Endodermal cell (in vitro differentiated cells): ENCODE measurements at regions not wholly inside any gene's neighbourhood (a gene's known extent, or its start where the extent isn't known, plus 50 kb on each side); places are given as distances from the start of the nearest gene placed in this dataset.

Source experiments
- DNase-seq: peaks from one replicate; pipeline ENCODE4 v3.0.0-alpha.2; 2017
- H3K27ac ChIP-seq: 2 replicates; pipeline ENCODE4 v1.5.1; 2013; ENCODE audit warnings: mild to moderate bottlenecking, low read depth, low read length, moderate library complexity
- H3K27me3 ChIP-seq: 2 replicates; pipeline ENCODE4 v1.6.1; 2013; ENCODE audit warnings: mild to moderate bottlenecking, low read length, moderate library complexity; ENCODE audit not compliant: insufficient read depth, control insufficient read depth, poor library complexity, severe bottlenecking
- H3K36me3 ChIP-seq: 2 replicates; pipeline ENCODE4 v1.7.0; 2013; ENCODE audit warnings: mild to moderate bottlenecking, low read length, moderate library complexity; ENCODE audit not compliant: control insufficient read depth, insufficient read depth
- H3K4me1 ChIP-seq: one replicate; pipeline ENCODE4 v1.7.0; 2013; ENCODE audit warnings: low read length; ENCODE audit not compliant: control insufficient read depth, insufficient read depth
- H3K4me3 ChIP-seq: 2 replicates; pipeline ENCODE4 v1.5.1; 2013; ENCODE audit warnings: mild to moderate bottlenecking, low read length, moderate library complexity
- H3K9ac ChIP-seq: 2 replicates; pipeline ENCODE4 v1.6.1; 2013; ENCODE audit warnings: mild to moderate bottlenecking, low read length, moderate library complexity; ENCODE audit not compliant: poor library complexity, severe bottlenecking; ENCODE audit errors: extremely low read depth
- H3K9me3 ChIP-seq: 2 replicates; pipeline ENCODE4 v1.6.1; 2013; ENCODE audit warnings: mild to moderate bottlenecking, low read length, moderate library complexity; ENCODE audit not compliant: control insufficient read depth
- H3K27ac Mint-ChIP-seq: 2 replicates; pipeline ENCODE4 v1.8.0; 2020; ENCODE audit warnings: mixed read lengths
- H3K27me3 Mint-ChIP-seq: 2 replicates; pipeline ENCODE4 v1.8.0; 2021; ENCODE audit warnings: mild to moderate bottlenecking, mixed read lengths; ENCODE audit not compliant: insufficient read depth
- H3K36me3 Mint-ChIP-seq: 2 replicates; pipeline ENCODE4 v1.8.0; 2020; ENCODE audit warnings: low read depth, mixed read lengths
- H3K4me1 Mint-ChIP-seq: 2 replicates; pipeline ENCODE4 v1.8.0; 2020; ENCODE audit warnings: mixed read lengths
- H3K4me3 Mint-ChIP-seq: 2 replicates; pipeline ENCODE4 v1.8.0; 2020; ENCODE audit warnings: mild to moderate bottlenecking, moderate library complexity, mixed read lengths
- H3K9me3 Mint-ChIP-seq: 2 replicates; pipeline ENCODE4 v1.8.0; 2020; ENCODE audit warnings: mild to moderate bottlenecking, mixed read lengths
- WGBS, 2 experiments: methylation state at CpG; one replicate each; pipeline versions ENCODE4 v1.1.5 to v1.1.7; 2013; ENCODE audit warnings: missing lambda C conversion rate in 2 of 2, mixed read lengths in 1 of 2; ENCODE audit not compliant: insufficient coverage in 1 of 2, insufficient read length in 1 of 2; 5-methylcytosine and 5-hydroxymethylcytosine counted together
- TF ChIP-seq, protein P1 (sequence below): fragments of 200-600 bp; sonication (generic); conservative IDR thresholded peaks from 2 replicates; pipeline ENCODE4 v1.5.0; 2021; ENCODE audit warnings: antibody characterized with exemption, mild to moderate bottlenecking

DNA sequence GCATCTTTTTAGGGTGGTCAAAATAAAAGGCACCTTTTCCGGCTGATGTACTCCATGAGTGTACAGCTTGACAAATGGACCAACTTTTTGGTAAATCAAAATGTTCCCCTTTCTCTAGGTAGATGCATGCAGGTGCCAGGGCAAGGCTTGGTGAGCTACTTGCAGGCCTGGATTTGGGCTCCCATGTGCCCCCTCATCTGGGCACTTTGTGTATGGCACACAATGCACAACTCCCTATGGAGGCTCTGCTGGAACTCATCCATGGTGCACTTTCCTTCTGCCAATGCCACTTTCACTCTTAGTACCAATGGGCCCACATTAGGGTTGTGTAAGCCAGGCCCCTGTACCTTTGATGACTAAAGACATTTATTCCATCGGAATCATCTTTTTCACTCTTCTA lies 300.8 kb downstream of the SDHAF3 start:
- no peak overlapping the region for H3K4me3 ChIP-seq
- H3K27ac ChIP-seq: no peak overlapping the region
- H3K4me3 Mint-ChIP-seq: no peak overlapping the region
- peaks cover 7% of the 10 kb centered on the region for H3K9me3 Mint-ChIP-seq
- TF ChIP-seq, protein P1, sequence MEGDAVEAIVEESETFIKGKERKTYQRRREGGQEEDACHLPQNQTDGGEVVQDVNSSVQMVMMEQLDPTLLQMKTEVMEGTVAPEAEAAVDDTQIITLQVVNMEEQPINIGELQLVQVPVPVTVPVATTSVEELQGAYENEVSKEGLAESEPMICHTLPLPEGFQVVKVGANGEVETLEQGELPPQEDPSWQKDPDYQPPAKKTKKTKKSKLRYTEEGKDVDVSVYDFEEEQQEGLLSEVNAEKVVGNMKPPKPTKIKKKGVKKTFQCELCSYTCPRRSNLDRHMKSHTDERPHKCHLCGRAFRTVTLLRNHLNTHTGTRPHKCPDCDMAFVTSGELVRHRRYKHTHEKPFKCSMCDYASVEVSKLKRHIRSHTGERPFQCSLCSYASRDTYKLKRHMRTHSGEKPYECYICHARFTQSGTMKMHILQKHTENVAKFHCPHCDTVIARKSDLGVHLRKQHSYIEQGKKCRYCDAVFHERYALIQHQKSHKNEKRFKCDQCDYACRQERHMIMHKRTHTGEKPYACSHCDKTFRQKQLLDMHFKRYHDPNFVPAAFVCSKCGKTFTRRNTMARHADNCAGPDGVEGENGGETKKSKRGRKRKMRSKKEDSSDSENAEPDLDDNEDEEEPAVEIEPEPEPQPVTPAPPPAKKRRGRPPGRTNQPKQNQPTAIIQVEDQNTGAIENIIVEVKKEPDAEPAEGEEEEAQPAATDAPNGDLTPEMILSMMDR: peak; percentile 56
- H3K27me3 ChIP-seq: no peaks in the 10 kb centered on the region
- H3K9me3 ChIP-seq: peaks cover 4% of the 10 kb centered on the region
- WGBS, 2 experiments: 98 to 100% methylated on average over 1 of the region's 2 CpGs
- H3K4me1 Mint-ChIP-seq: no peaks in the 10 kb centered on the region
- no peak overlapping the region for H3K9ac ChIP-seq
- no peak overlapping the region for H3K27ac Mint-ChIP-seq
- H3K36me3 ChIP-seq: no peaks in the 10 kb centered on the region
- no peaks in the 10 kb centered on the region for H3K4me1 ChIP-seq
- no peaks in the 10 kb centered on the region for H3K27me3 Mint-ChIP-seq
- H3K36me3 Mint-ChIP-seq: no peaks in the 10 kb centered on the region
- peak; percentile 70 for DNase-seq

DNA sequence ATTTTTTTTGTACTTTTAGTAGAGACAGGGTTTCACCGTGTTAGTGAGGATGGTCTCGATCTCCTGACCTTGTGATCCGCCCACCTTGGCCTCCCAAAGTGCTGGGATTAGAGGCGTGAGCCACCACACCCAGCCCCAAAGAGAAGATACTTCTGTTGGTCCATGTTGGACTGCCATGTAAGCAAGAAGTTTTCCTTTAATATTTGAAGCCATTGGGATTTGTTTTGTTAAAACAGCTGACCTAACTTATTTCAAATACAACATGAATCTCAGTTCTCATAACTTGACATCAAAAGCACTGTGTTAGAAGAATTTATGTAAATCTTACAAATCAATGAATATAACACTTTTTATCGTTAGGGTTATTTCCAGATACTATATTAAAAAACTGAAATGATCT lies 302.4 kb downstream of the SDHAF3 start:
- Mint-ChIP-seq H3K9me3 (peaks cover 10% of the 10 kb centered on the region), H3K4me3 (no peak overlapping the region), H3K27ac (no peak overlapping the region), H3K36me3 (no peaks in the 10 kb centered on the region), H3K4me1 (no peaks in the 10 kb centered on the region), H3K27me3 (no peaks in the 10 kb centered on the region)
- Histone ChIP-seq H3K9me3 (peaks cover 9% of the 10 kb centered on the region), H3K27ac (no peak overlapping the region), H3K9ac (no peak overlapping the region), H3K36me3 (no peaks in the 10 kb centered on the region), H3K4me3 (no peak overlapping the region), H3K27me3 (no peaks in the 10 kb centered on the region), H3K4me1 (no peaks in the 10 kb centered on the region)
- WGBS, 2 experiments: 88% methylated on average over 4 of the region's 5 CpGs; no CpG with 5 or more reads in 1 of the 2 experiments
- DNase-seq: no peak
- TF ChIP-seq, protein P1: no peak

DNA sequence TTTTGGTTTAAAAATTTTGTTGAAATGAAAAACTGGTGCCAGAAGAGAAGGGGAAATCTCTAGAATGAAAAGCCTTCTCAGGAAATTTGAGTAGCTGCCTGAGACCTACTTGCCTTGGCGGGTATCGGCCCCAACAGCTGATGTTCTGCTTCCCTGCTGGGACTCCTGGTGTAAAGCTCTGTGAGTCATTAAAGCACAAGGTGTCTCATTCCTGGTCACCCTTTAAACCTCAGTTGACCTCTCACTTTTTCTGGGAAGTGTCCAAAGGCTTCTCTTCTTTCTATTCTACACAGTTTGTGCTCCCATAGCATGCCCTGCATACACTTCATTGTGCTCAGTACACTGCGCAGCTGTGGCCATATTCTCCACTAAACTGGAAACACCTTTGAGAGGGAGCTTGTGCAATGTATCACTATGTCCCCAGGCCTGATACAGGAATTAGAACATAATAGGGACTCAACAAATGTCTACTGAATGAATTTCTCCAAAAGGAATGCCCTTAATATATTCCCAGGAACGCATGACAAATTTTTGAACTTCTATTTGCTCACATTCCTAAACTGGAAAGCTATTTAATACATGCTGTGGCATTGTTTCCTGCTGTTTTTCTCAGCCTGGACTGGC lies 303.9 kb downstream of the SDHAF3 start:
- Mint-ChIP-seq H3K27ac (no peak overlapping the region), H3K4me3 (no peak overlapping the region), H3K27me3 (no peaks in the 10 kb centered on the region), H3K4me1 (no peaks in the 10 kb centered on the region), H3K36me3 (no peaks in the 10 kb centered on the region), H3K9me3 (peaks cover 10% of the 10 kb centered on the region)
- no peaks in the 10 kb centered on the region for H3K27me3 ChIP-seq
- TF ChIP-seq, protein P1: no peak
- no peaks in the 10 kb centered on the region for H3K36me3 ChIP-seq
- no peak overlapping the region for H3K9ac ChIP-seq
- 81 to 90% methylated on average over 4 of the region's 4 CpGs for WGBS, 2 experiments
- no peak for DNase-seq
- H3K4me1 ChIP-seq: no peaks in the 10 kb centered on the region
- H3K27ac ChIP-seq: peak overlapping the region; percentile 87
- H3K4me3 ChIP-seq: no peak overlapping the region
- peaks cover 9% of the 10 kb centered on the region for H3K9me3 ChIP-seq
